Stomach smooth muscle (tissue), 2 donors: ENCODE measurements at regions not wholly inside any gene's neighbourhood (a gene's known extent, or its start where the extent isn't known, plus 50 kb on each side); places are given as distances from the start of the nearest gene placed in this dataset.
"Not testable (repeated sequence)": the region's sequence is repeated elsewhere in the genome, so short reads cannot be mapped to it uniquely, and the experiment has no call there.

Experiments used
- H3K27ac ChIP-seq: one replicate; pipeline ENCODE4 v1.7.0; 2013; ENCODE audit warnings: mild to moderate bottlenecking, low read length, inconsistent platforms
- H3K27me3 ChIP-seq, 2 donors: one replicate each; pipeline ENCODE4 v1.7.0; 2013; ENCODE audit warnings: low read length in 2 of 2; ENCODE audit not compliant: insufficient read depth in 2 of 2, control insufficient read depth in 1 of 2
- H3K36me3 ChIP-seq, 2 donors: one replicate each; pipeline ENCODE4 v1.7.0; 2013; ENCODE audit warnings: low read length in 2 of 2; ENCODE audit not compliant: control insufficient read depth in 2 of 2, insufficient read depth in 2 of 2
- H3K4me1 ChIP-seq: one replicate; pipeline ENCODE4 v1.7.0; 2013; ENCODE audit warnings: low read length; ENCODE audit not compliant: control insufficient read depth, insufficient read depth
- H3K4me3 ChIP-seq, 2 donors: one replicate each; pipeline ENCODE4 v1.7.0; 2013; ENCODE audit warnings: low read length in 2 of 2
- H3K9ac ChIP-seq, 2 donors: one replicate each; pipeline ENCODE4 v1.7.0; 2013; ENCODE audit warnings: low read length in 2 of 2, mild to moderate bottlenecking in 1 of 2
- H3K9me3 ChIP-seq, 2 donors: one replicate each; pipeline ENCODE4 v1.7.0; 2013; ENCODE audit warnings: low read length in 2 of 2; ENCODE audit not compliant: control insufficient read depth in 2 of 2
- donor health status: healthy.
- donor health status: Pancreatic carcinoma.

DNA sequence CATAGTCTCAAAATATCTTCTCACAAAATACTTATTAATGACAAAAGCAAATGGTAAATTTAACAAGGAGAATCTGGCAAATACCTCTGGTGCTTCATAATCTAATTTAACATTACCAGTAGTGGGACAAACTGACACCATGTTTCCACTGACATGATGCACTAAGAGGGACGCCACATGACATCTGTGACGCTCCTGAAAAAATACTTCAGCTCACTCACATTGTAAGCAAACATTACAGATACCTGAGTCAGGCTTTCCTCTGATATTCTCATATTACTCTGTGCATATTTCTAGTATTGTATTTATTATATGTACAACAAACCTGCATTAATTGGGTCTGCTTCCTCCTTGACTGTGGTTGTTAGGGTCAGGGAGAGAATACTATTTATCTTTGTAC is 56.7 kb upstream of the OSMR start:
- Histone ChIP-seq H3K27ac (no peak overlapping the region), H3K36me3 (no peaks in the 10 kb centered on the region), H3K9me3 (no peaks in the 10 kb centered on the region), H3K4me1 (no peaks in the 10 kb centered on the region), H3K4me3 (no peak overlapping the region), H3K27me3 (no peaks in the 10 kb centered on the region), H3K9ac (no peak overlapping the region)

DNA sequence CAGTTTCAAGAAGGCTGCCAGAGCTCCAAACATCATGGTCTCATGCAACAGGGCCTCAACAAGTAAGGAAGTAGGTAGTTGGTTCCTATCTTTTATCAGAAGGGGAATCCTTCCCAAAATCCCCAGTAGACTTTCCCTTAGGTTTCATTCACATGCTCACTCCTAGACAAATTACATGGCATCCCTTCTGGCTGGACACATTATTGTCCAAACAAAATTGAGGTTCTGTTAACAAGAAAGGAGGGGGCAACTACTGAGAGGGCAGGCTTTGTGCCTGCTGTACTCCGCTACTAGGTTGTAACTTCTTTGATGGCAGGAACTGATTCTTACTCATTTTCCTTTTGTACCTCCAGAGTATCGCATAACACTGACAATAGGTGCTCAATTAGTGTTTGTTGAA is 56.0 kb upstream of the OSMR start:
- Histone ChIP-seq H3K9me3 (no peaks in the 10 kb centered on the region), H3K27ac (no peak overlapping the region), H3K36me3 (no peaks in the 10 kb centered on the region), H3K4me3 (no peak overlapping the region), H3K4me1 (no peaks in the 10 kb centered on the region), H3K9ac (no peak overlapping the region), H3K27me3 (no peaks in the 10 kb centered on the region)

DNA sequence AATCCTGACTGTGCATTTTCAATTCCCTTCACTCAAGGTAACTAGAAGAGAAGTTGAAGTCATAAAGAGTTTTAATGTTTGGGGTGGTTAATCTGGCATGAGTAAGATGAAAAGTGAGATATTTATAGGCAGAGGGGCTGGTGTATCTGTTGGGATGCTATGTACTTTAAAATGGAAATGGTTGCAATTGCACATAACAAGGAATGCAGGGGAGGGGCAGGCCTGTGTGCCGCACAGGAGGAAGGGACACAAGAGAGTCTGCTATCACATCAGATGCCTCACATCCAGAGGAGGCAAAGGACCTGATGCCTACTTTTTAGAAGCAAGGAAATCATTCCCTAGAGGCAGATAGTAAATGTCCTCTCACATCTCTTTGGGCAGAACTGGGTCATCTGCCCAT is 55.5 kb upstream of the OSMR start:
- Histone ChIP-seq H3K27ac (no peak overlapping the region), H3K4me1 (no peaks in the 10 kb centered on the region)

DNA sequence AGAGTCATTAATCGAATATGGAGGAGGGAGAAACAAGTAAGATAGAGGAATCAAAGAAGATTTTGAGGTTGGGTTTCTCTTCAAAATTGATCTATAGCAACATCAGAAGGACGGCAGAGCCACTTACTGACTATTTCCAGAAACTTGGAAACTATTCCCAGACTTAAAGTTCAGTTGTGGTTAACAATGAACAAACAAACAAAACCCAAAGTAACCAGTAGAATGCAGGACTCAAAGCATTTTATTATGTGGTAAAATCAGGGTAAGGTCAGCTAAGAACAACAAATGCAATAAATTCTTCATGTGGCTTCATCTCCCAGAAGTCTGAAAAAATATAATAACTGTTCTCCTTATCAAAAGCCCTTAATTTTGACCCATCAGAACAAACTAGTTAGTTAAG is 54.9 kb upstream of the OSMR start:
- no peak overlapping the region for H3K9ac ChIP-seq
- H3K36me3 ChIP-seq: no peaks in the 10 kb centered on the region
- no peaks in the 10 kb centered on the region for H3K9me3 ChIP-seq
- H3K4me3 ChIP-seq: no peak overlapping the region
- H3K27me3 ChIP-seq: no peaks in the 10 kb centered on the region
- no peak overlapping the region for H3K27ac ChIP-seq
- H3K4me1 ChIP-seq: no peaks in the 10 kb centered on the region

More for the DNA sequence above, 55.5 kb upstream of the OSMR start:
- Histone ChIP-seq H3K4me3 (no peak overlapping the region), H3K9ac (no peak overlapping the region), H3K27me3 (no peaks in the 10 kb centered on the region), H3K36me3 (no peaks in the 10 kb centered on the region), H3K9me3 (no peaks in the 10 kb centered on the region)

DNA sequence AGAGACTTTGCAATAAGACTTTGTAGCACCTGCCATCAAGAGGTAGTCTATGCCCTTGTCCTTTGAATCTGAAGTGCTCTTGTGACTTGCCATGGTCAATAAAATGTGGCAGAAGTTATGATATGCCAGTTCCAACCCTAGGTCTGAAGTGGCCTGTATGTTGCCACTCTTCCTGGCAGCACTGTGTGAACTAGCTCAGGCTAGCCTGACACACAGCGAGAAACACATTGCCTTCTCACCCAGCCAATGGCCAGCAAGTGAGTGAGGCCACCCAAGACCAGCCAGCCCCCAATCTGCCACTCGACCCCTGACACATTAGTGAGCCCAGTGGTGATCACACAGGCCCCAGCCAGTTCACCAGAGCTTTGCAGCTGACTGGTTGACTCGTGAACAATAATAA is 52.7 kb upstream of the OSMR start:
- Histone ChIP-seq H3K9me3 (no peaks in the 10 kb centered on the region), H3K9ac (no peak overlapping the region), H3K27me3 (no peaks in the 10 kb centered on the region), H3K4me3 (no peak overlapping the region), H3K4me1 (no peaks in the 10 kb centered on the region), H3K27ac (no peak overlapping the region), H3K36me3 (no peaks in the 10 kb centered on the region)

DNA sequence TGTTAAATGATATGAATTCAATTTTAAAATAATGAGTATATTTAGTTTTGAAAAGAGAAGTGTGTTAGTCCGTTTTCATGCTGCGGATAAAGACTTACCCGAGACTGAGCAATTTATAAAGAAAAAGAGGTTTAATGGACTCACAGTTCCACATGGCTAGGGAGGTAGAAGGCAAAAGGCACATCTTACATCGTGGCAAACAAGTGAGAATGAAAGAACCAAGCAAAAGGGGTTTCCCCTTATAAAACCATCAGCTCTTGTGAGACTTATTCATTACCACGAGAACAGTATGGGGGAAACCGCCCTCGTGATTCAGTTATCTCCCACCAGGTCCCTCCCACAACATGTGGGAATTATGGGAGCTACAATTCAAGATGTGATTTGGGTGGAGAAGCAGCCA is 51.8 kb upstream of the OSMR start:
- H3K36me3 ChIP-seq, H3K9me3 ChIP-seq, H3K27ac ChIP-seq, H3K4me1 ChIP-seq, H3K27me3 ChIP-seq, H3K9ac ChIP-seq, H3K4me3 ChIP-seq: not testable (repeated sequence)

DNA sequence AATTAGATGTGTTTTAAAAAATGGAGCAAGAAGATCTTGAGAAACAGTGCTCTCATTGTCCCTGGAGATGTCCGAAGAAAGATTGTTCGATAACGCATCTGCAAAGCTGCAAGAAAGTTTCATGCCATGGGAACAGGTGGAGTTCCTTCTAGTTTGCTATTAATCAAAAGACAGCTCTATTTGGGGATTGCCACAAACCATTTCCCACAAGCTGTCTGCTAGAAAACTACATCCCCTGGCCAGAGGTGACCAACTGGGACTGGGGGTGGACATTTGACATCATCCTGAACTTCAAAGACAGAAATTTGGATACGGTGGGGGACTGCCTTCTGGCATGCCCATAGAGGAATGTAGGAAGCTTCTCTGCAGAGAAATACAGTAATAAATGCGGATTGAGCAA is 50.8 kb upstream of the OSMR start:
- Histone ChIP-seq H3K4me1 (peaks cover under 1% of the 10 kb centered on the region), H3K27ac (peak overlapping the region; percentile 1), H3K36me3 (no peaks in the 10 kb centered on the region), H3K9me3 (no peaks in the 10 kb centered on the region), H3K9ac (no peak overlapping the region), H3K27me3 (no peaks in the 10 kb centered on the region), H3K4me3 (no peak overlapping the region)

DNA sequence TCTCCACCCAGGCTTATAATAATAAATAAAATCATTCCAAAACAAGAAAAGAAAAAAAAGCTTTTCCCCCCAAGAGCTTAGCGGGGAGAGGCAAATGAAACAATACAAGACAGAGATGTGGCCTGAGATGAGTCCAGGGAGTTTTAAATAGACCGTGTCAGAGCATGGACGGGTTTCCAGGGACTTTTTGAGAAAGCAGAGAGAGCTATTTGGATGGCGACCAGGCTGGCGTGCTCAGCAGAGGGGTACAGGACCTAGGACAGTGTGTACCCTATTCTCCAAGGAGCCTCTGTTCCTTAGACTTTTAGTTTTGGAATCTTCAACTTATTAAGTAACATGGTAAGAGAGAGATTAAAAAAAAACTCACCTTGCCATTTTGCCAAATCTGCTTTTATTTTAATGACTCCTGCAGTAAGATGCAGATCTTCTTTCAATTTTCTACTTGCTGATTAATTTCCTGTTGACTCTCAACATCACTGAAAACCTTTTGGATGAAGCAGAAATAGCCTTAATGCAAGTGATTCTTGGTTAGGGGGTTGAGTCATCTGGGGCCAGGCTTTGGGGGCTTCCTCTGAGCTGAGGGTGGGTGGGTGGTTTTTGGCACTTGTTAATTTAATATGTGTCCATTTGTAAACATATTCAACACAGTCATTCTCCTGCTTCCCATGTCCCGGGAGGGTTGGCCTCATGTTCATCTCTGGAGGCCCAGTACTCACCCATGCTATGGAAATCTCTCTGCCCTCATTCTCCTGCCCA is 49.6 kb upstream of the OSMR start:
- no peaks in the 10 kb centered on the region for H3K9me3 ChIP-seq
- no peaks in the 10 kb centered on the region for H3K27me3 ChIP-seq
- H3K27ac ChIP-seq: peak overlapping the region; percentile 62
- H3K36me3 ChIP-seq: no peaks in the 10 kb centered on the region
- H3K4me3 ChIP-seq: no peak overlapping the region
- H3K4me1 ChIP-seq: peaks cover 9% of the 10 kb centered on the region
- H3K9ac ChIP-seq: no peak overlapping the region
